ENCODE measurements at regions not wholly inside any gene's neighbourhood (a gene's known extent, or its start where the extent isn't known, plus 50 kb on each side); places are given as distances from the start of the nearest gene placed in this dataset.

DNA sequence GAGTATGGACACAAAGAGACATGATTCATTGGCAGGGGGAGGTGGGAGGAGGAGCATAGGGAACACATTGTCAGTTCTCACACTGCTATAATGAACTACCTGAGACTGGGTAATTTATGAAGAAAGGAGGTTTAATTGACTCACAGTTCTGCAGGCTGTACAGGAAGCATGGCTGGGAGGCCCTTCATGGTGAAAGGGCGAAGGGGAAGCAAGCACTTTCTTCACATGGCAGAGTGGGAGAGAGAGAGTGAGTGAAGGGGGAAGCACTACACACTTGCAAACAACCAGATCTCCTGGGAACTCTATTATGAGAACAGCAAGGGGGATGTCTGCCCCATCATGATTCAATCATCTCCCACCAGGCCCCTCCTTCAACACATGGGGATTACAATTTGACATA is 391.8 kb downstream of the BMP4 start:
- Histone ChIP-seq H3K36me3 (ENCODE audit: insufficient read depth in 1 of 2, low read depth in 1 of 2) (no peaks in the 10 kb centered on the region), H3K27ac (no peak overlapping the region), H3K4me3 (no peak overlapping the region), H3K4me1 (no peaks in the 10 kb centered on the region), H3K9me3 (peaks cover 16% of the 10 kb centered on the region), H3K27me3 (ENCODE audit: insufficient read depth in 3 of 3, low read length in 2 of 3) (peaks cover 0 to 2% (median 0%) of the 10 kb centered on the region in 3 donors)
- ATAC-seq, result no peak
- 92 to 100% (median 93%) methylated on average over 1 of the region's 1 CpG for WGBS, 3 donors
- intact Hi-C loops (cut with DNase I), result no loop called here
- no peak for DNase-seq
- TF ChIP-seq, protein P1, sequence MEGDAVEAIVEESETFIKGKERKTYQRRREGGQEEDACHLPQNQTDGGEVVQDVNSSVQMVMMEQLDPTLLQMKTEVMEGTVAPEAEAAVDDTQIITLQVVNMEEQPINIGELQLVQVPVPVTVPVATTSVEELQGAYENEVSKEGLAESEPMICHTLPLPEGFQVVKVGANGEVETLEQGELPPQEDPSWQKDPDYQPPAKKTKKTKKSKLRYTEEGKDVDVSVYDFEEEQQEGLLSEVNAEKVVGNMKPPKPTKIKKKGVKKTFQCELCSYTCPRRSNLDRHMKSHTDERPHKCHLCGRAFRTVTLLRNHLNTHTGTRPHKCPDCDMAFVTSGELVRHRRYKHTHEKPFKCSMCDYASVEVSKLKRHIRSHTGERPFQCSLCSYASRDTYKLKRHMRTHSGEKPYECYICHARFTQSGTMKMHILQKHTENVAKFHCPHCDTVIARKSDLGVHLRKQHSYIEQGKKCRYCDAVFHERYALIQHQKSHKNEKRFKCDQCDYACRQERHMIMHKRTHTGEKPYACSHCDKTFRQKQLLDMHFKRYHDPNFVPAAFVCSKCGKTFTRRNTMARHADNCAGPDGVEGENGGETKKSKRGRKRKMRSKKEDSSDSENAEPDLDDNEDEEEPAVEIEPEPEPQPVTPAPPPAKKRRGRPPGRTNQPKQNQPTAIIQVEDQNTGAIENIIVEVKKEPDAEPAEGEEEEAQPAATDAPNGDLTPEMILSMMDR (IDR thresholded peaks at IDR 0.05), result no peak

GRCh38 chr14:53563628-53564027 is 393.0 kb downstream of the BMP4 start:
- H3K27me3 ChIP-seq (ENCODE audit: insufficient read depth in 3 of 3, low read length in 2 of 3), result peaks cover 0 to 2% (median 0%) of the 10 kb centered on the region in 3 donors
- DNase-seq (no peak), ATAC-seq (no peak)
- H3K36me3 ChIP-seq (ENCODE audit: insufficient read depth in 1 of 2, low read depth in 1 of 2), result no peaks in the 10 kb centered on the region
- H3K4me3 ChIP-seq, result no peak overlapping the region
- H3K9me3 ChIP-seq, result peaks cover 16% of the 10 kb centered on the region
- H3K27ac ChIP-seq, result no peak overlapping the region
- TF ChIP-seq, protein P1 (IDR thresholded peaks at IDR 0.05), result no peak
- no peaks in the 10 kb centered on the region for H3K4me1 ChIP-seq
- intact Hi-C loops (cut with DNase I), result no loop called here

DNA sequence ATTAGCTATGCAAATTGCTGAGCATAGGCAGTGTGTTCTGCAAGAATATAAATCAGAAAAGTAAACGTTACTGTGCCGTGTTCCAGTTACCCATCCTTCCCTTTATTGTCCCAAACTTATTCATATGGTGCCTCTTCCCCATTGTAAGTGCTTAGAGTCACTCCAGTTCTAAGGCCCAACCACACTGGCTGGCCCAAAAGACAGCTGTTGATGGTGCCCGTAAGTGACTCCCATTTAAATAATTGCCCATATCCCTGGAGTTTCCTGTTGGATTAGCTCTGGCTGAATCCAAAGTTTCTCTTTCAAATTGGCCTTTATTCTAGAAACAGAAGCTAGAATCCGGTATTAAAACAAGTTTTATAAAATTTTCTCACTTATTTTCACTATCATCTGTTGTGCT is 400.1 kb upstream of the DDHD1 start:
- 38 to 52% (median 41%) methylated on average over 4 of the region's 4 CpGs for WGBS, 3 donors
- intact Hi-C loops (cut with DNase I), result no loop called here
- no peak overlapping the region for H3K4me3 ChIP-seq
- H3K4me1 ChIP-seq, result no peaks in the 10 kb centered on the region
- no peaks in the 10 kb centered on the region for H3K9me3 ChIP-seq
- DNase-seq, result no peak
- H3K36me3 ChIP-seq (ENCODE audit: insufficient read depth in 1 of 2, low read depth in 1 of 2), result no peaks in the 10 kb centered on the region
- ATAC-seq, result no peak
- H3K27ac ChIP-seq, result no peak overlapping the region
- TF ChIP-seq, protein P1 (IDR thresholded peaks at IDR 0.05), result no peak
- no peaks in the 10 kb centered on the region for H3K27me3 ChIP-seq (ENCODE audit: insufficient read depth in 3 of 3, low read length in 2 of 3)

GRCh38 chr14:53551862-53552261 is 398.7 kb upstream of the DDHD1 start:
- no peaks in the 10 kb centered on the region for H3K27me3 ChIP-seq (ENCODE audit: insufficient read depth in 3 of 3, low read length in 2 of 3)
- DNase-seq (no peak), ATAC-seq (no peak)
- no peak overlapping the region for H3K4me3 ChIP-seq
- TF ChIP-seq, protein P1 (IDR thresholded peaks at IDR 0.05), result no peak
- no peaks in the 10 kb centered on the region for H3K9me3 ChIP-seq
- H3K36me3 ChIP-seq (ENCODE audit: insufficient read depth in 1 of 2, low read depth in 1 of 2), result no peaks in the 10 kb centered on the region
- no peaks in the 10 kb centered on the region for H3K4me1 ChIP-seq
- no peak overlapping the region for H3K27ac ChIP-seq
- intact Hi-C loops (cut with DNase I), result no loop called here

- H3K4me1 ChIP-seq, result no peaks in the 10 kb centered on the region
- no peaks in the 10 kb centered on the region for H3K36me3 ChIP-seq (ENCODE audit: insufficient read depth in 1 of 2, low read depth in 1 of 2)
- ATAC-seq (no peak), DNase-seq (no peak)
- intact Hi-C loops (cut with DNase I), result no loop called here
- H3K27ac ChIP-seq, result no peak overlapping the region
- no peaks in the 10 kb centered on the region for H3K9me3 ChIP-seq
- H3K27me3 ChIP-seq (ENCODE audit: insufficient read depth in 3 of 3, low read length in 2 of 3), result no peaks in the 10 kb centered on the region
- H3K4me3 ChIP-seq, result no peak overlapping the region
- TF ChIP-seq, protein P1 (IDR thresholded peaks at IDR 0.05), result no peak
- WGBS, 3 donors, result 69 to 76% (median 74%) methylated on average over 5 of the region's 5 CpGs
Observed at GRCh38 chr14:53550776-53551175, 397.7 kb upstream of the DDHD1 start.

Measured in psoas muscle (tissue), 7 donors.